ENCODE measurements at regions not wholly inside any gene's neighbourhood (a gene's known extent, or its start where the extent isn't known, plus 50 kb on each side); places are given as distances from the start of the nearest gene placed in this dataset.

- no peak for TF ChIP-seq CTCF (IDR thresholded peaks at IDR 0.05; ENCODE audit: low read depth, low read length, missing control alignments)
- in situ Hi-C loops (cut with HindIII; ENCODE audit: low sequenced_read_pairs): no loop called here
These were observed 129.7 kb downstream of the SNX19 start for GRCh38 chr11:130786586-130786985.

GRCh38 chr11:130787092-130787616 is 129.1 kb downstream of the SNX19 start:
- no peak for DNase-seq (ENCODE audit: low read depth)
- in situ Hi-C loops (cut with HindIII; ENCODE audit: low sequenced_read_pairs): no loop called here
- no peak for TF ChIP-seq CTCF (IDR thresholded peaks at IDR 0.05; ENCODE audit: low read depth, low read length, missing control alignments)
- no peak overlapping the region for H3K4me3 ChIP-seq (ENCODE audit: low read depth, low read length)

More at GRCh38 chr11:130786586-130786985, 129.7 kb downstream of the SNX19 start:
- H3K4me3 ChIP-seq (ENCODE audit: low read depth, low read length): no peak overlapping the region
- DNase-seq (ENCODE audit: low read depth): no peak

GRCh38 chr11:130787973-130788570 is 128.2 kb downstream of the SNX19 start:
- TF ChIP-seq CTCF (IDR thresholded peaks at IDR 0.05; ENCODE audit: low read depth, low read length, missing control alignments): no peak
- in situ Hi-C loops (cut with HindIII; ENCODE audit: low sequenced_read_pairs): no loop called here
- DNase-seq (ENCODE audit: low read depth): no peak

GRCh38 chr11:130789056-130789640 is 127.1 kb downstream of the SNX19 start:
- no peak for DNase-seq (ENCODE audit: low read depth)
- no peak for TF ChIP-seq CTCF (IDR thresholded peaks at IDR 0.05; ENCODE audit: low read depth, low read length, missing control alignments)
- in situ Hi-C loops (cut with HindIII; ENCODE audit: low sequenced_read_pairs): no loop called here
- no peak overlapping the region for H3K4me3 ChIP-seq (ENCODE audit: low read depth, low read length)

More at GRCh38 chr11:130787973-130788570, 128.2 kb downstream of the SNX19 start:
- H3K4me3 ChIP-seq (ENCODE audit: low read depth, low read length): no peak overlapping the region

- in situ Hi-C loops (cut with HindIII; ENCODE audit: low sequenced_read_pairs): no loop called here
- TF ChIP-seq CTCF (IDR thresholded peaks at IDR 0.05; ENCODE audit: low read depth, low read length, missing control alignments): no peak
- no peak for DNase-seq (ENCODE audit: low read depth)
- no peak overlapping the region for H3K4me3 ChIP-seq (ENCODE audit: low read depth, low read length)
These were observed 125.6 kb downstream of the SNX19 start for GRCh38 chr11:130790689-130791088.

- in situ Hi-C loops (cut with HindIII; ENCODE audit: low sequenced_read_pairs): no loop called here
- no peak for DNase-seq (ENCODE audit: low read depth)
- no peak overlapping the region for H3K4me3 ChIP-seq (ENCODE audit: low read depth, low read length)
- TF ChIP-seq CTCF (IDR thresholded peaks at IDR 0.05; ENCODE audit: low read depth, low read length, missing control alignments): no peak
These were observed 123.5 kb downstream of the SNX19 start for GRCh38 chr11:130792772-130793171.

Data from astrocyte of the cerebellum (primary cell).